ENCODE measurements at regions not wholly inside any gene's neighbourhood (a gene's known extent, or its start where the extent isn't known, plus 50 kb on each side); places are given as distances from the start of the nearest gene placed in this dataset.

DNA sequence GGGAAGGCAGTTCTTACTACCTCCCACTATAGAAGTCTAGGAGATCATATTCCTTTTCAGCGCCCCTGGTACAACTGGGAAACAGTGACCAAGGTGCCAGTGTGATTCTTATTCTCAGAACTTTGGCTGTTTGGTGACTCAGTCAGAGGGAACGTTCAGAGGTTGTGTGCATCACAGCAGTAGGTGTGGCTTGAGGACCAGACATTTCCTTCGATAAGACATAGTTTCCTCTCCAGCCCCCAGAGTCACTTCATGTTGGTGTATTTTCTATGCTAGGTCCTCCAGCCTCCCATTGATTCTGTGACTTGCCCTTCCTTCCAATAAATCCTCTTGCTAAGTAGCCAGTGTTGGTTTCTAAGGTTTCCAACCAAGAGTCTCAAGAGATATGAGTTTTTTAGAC lies 171.9 kb upstream of the MPPED2 start:
- Histone ChIP-seq H3K9ac (ENCODE audit: low read length in 3 of 3) (no peak overlapping the region), H3K9me3 (ENCODE audit: control insufficient read depth in 2 of 3, insufficient read depth in 1 of 3, low read length in 3 of 3) (peaks cover 0 to 7% (median 0%) of the 10 kb centered on the region in 3 donors), H3K36me3 (ENCODE audit: control insufficient read depth in 2 of 3, insufficient read depth in 3 of 3, low read length in 3 of 3) (no peaks in the 10 kb centered on the region), H3K4me3 (ENCODE audit: low read length in 3 of 3) (no peak overlapping the region), H3K27me3 (ENCODE audit: control insufficient read depth, insufficient read depth, low read length) (no peaks in the 10 kb centered on the region), H3K4me1 (ENCODE audit: control insufficient read depth in 2 of 3, insufficient read depth in 2 of 3, low read depth in 1 of 3, low read length in 3 of 3) (no peaks in the 10 kb centered on the region), H3K27ac (ENCODE audit: low read depth in 2 of 2, low read length in 2 of 2) (no peak overlapping the region)
- FAIRE-seq (no peak), DNase-seq (no peak)
- intact Hi-C loops (cut with DNase I): no loop called here
- TF ChIP-seq, protein P1, sequence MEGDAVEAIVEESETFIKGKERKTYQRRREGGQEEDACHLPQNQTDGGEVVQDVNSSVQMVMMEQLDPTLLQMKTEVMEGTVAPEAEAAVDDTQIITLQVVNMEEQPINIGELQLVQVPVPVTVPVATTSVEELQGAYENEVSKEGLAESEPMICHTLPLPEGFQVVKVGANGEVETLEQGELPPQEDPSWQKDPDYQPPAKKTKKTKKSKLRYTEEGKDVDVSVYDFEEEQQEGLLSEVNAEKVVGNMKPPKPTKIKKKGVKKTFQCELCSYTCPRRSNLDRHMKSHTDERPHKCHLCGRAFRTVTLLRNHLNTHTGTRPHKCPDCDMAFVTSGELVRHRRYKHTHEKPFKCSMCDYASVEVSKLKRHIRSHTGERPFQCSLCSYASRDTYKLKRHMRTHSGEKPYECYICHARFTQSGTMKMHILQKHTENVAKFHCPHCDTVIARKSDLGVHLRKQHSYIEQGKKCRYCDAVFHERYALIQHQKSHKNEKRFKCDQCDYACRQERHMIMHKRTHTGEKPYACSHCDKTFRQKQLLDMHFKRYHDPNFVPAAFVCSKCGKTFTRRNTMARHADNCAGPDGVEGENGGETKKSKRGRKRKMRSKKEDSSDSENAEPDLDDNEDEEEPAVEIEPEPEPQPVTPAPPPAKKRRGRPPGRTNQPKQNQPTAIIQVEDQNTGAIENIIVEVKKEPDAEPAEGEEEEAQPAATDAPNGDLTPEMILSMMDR (IDR thresholded peaks at IDR 0.05; ENCODE audit: borderline replicate concordance, extremely low read depth, insufficient read depth): no peak

- Histone ChIP-seq H3K27ac (ENCODE audit: low read depth in 2 of 2, low read length in 2 of 2) (no peak overlapping the region), H3K9ac (ENCODE audit: low read length in 3 of 3) (no peak overlapping the region), H3K4me3 (ENCODE audit: low read length in 3 of 3) (no peak overlapping the region), H3K27me3 (ENCODE audit: control insufficient read depth, insufficient read depth, low read length) (no peaks in the 10 kb centered on the region), H3K9me3 (ENCODE audit: control insufficient read depth in 2 of 3, insufficient read depth in 1 of 3, low read length in 3 of 3) (no peaks in the 10 kb centered on the region), H3K4me1 (ENCODE audit: control insufficient read depth in 2 of 3, insufficient read depth in 2 of 3, low read depth in 1 of 3, low read length in 3 of 3) (no peaks in the 10 kb centered on the region), H3K36me3 (ENCODE audit: control insufficient read depth in 2 of 3, insufficient read depth in 3 of 3, low read length in 3 of 3) (no peaks in the 10 kb centered on the region)
- FAIRE-seq (no peak), DNase-seq (no peak)
- intact Hi-C loops (cut with DNase I): no loop called here
- TF ChIP-seq, protein P1 (IDR thresholded peaks at IDR 0.05; ENCODE audit: borderline replicate concordance, extremely low read depth, insufficient read depth): no peak
Observed at GRCh38 chr11:30753994-30754393, 167.8 kb upstream of the MPPED2 start.

GRCh38 chr11:30753504-30753903 lies 167.4 kb upstream of the MPPED2 start:
- no peak overlapping the region for H3K4me3 ChIP-seq (ENCODE audit: low read length in 3 of 3)
- DNase-seq (no peak), FAIRE-seq (no peak)
- TF ChIP-seq, protein P1 (IDR thresholded peaks at IDR 0.05; ENCODE audit: borderline replicate concordance, extremely low read depth, insufficient read depth): no peak
- H3K9me3 ChIP-seq (ENCODE audit: control insufficient read depth in 2 of 3, insufficient read depth in 1 of 3, low read length in 3 of 3): no peaks in the 10 kb centered on the region
- intact Hi-C loops (cut with DNase I): no loop called here
- H3K27ac ChIP-seq (ENCODE audit: low read depth in 2 of 2, low read length in 2 of 2): no peak overlapping the region
- H3K9ac ChIP-seq (ENCODE audit: low read length in 3 of 3): no peak overlapping the region
- H3K27me3 ChIP-seq (ENCODE audit: control insufficient read depth, insufficient read depth, low read length): no peaks in the 10 kb centered on the region
- H3K4me1 ChIP-seq (ENCODE audit: control insufficient read depth in 2 of 3, insufficient read depth in 2 of 3, low read depth in 1 of 3, low read length in 3 of 3): no peaks in the 10 kb centered on the region
- H3K36me3 ChIP-seq (ENCODE audit: control insufficient read depth in 2 of 3, insufficient read depth in 3 of 3, low read length in 3 of 3): no peaks in the 10 kb centered on the region

DNA sequence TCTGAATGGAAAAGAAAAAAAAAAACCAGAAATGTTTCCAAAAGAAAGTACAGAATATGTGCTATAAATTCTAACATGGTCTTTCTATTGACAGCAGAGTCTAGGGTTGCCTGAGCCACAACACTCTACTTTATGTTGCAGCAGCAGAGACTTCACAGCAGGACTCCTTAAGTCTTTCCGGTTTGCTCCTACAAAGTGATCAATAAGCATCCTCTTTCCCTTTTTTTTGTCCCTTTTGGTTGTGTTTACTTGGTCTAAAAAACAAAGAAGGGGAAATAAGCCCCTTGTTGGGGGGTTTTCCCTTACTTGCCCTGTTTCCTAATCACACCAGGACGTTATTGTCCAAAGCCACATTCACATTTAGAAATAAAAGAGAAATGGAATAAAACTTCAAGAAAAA lies 163.1 kb upstream of the MPPED2 start:
- intact Hi-C loops (cut with DNase I): no loop called here

More for the DNA sequence above, 163.1 kb upstream of the MPPED2 start:
- Histone ChIP-seq H3K36me3 (ENCODE audit: control insufficient read depth in 2 of 3, insufficient read depth in 3 of 3, low read length in 3 of 3) (no peaks in the 10 kb centered on the region), H3K27ac (ENCODE audit: low read depth in 2 of 2, low read length in 2 of 2) (no peak overlapping the region), H3K4me3 (ENCODE audit: low read length in 3 of 3) (no peak overlapping the region), H3K9me3 (ENCODE audit: control insufficient read depth in 2 of 3, insufficient read depth in 1 of 3, low read length in 3 of 3) (no peaks in the 10 kb centered on the region), H3K9ac (ENCODE audit: low read length in 3 of 3) (no peak overlapping the region), H3K27me3 (ENCODE audit: control insufficient read depth, insufficient read depth, low read length) (no peaks in the 10 kb centered on the region), H3K4me1 (ENCODE audit: control insufficient read depth in 2 of 3, insufficient read depth in 2 of 3, low read depth in 1 of 3, low read length in 3 of 3) (no peaks in the 10 kb centered on the region)
- DNase-seq (no peak), FAIRE-seq (no peak)
- TF ChIP-seq, protein P1 (IDR thresholded peaks at IDR 0.05; ENCODE audit: borderline replicate concordance, extremely low read depth, insufficient read depth): no peak

Measured in kidney (tissue), 13 donors.